ENCODE measurements at regions not wholly inside any gene's neighbourhood (a gene's known extent, or its start where the extent isn't known, plus 50 kb on each side); places are given as distances from the start of the nearest gene placed in this dataset.
A peak's percentile ranks its signal among the peaks of the same experiment; 100 is the strongest.
"Not testable (repeated sequence)": the region's sequence is repeated elsewhere in the genome, so short reads cannot be mapped to it uniquely, and the experiment has no call there.

GRCh38 chr7:46318276-46318675 lies 397.2 kb upstream of the IGFBP3 start:
- DNase-seq: no peak

- no peak for DNase-seq
Measured at GRCh38 chr7:46317256-46317655, 396.2 kb upstream of the IGFBP3 start.

GRCh38 chr7:46315891-46316290 lies 394.8 kb upstream of the IGFBP3 start:
- DNase-seq: no peak

- no peak for DNase-seq
Measured at GRCh38 chr7:46301677-46302076, 380.6 kb upstream of the IGFBP3 start.

- no peak for DNase-seq
Measured at GRCh38 chr7:46297515-46297914, 376.4 kb upstream of the IGFBP3 start.

- no peak for DNase-seq
Measured at GRCh38 chr7:46296526-46296925, 375.5 kb upstream of the IGFBP3 start.

GRCh38 chr7:46294381-46294780 lies 373.3 kb upstream of the IGFBP3 start:
- no peak for DNase-seq

GRCh38 chr7:46292741-46293140 lies 371.7 kb upstream of the IGFBP3 start:
- no peak for DNase-seq

- no peak for DNase-seq
Measured at GRCh38 chr7:46291601-46292150, 370.6 kb upstream of the IGFBP3 start.

- no peak for DNase-seq
Measured at GRCh38 chr7:46291050-46291438, 370.0 kb upstream of the IGFBP3 start.

GRCh38 chr7:46290374-46291049 lies 369.4 kb upstream of the IGFBP3 start:
- DNase-seq: no peak

- no peak for DNase-seq
Measured at GRCh38 chr7:46288861-46289260, 367.8 kb upstream of the IGFBP3 start.

- no peak for DNase-seq
Measured at GRCh38 chr7:46288010-46288409, 366.9 kb upstream of the IGFBP3 start.

GRCh38 chr7:46286957-46287356 lies 365.9 kb upstream of the IGFBP3 start:
- DNase-seq: no peak

- no peak for DNase-seq
Measured at GRCh38 chr7:46286356-46286755, 365.3 kb upstream of the IGFBP3 start.

GRCh38 chr7:46285878-46286277 lies 364.8 kb upstream of the IGFBP3 start:
- no peak for DNase-seq

- no peak for DNase-seq
Measured at GRCh38 chr7:46283852-46284251, 362.8 kb upstream of the IGFBP3 start.

GRCh38 chr7:46282155-46282554 lies 361.1 kb upstream of the IGFBP3 start:
- no peak for DNase-seq

- DNase-seq: no peak
Measured at GRCh38 chr7:46281071-46281470, 360.0 kb upstream of the IGFBP3 start.

GRCh38 chr7:46279290-46279689 lies 358.2 kb upstream of the IGFBP3 start:
- no peak for DNase-seq

GRCh38 chr7:46264646-46265045 lies 343.6 kb upstream of the IGFBP3 start:
- DNase-seq: no peak

GRCh38 chr7:46261638-46262037 lies 340.6 kb upstream of the IGFBP3 start:
- not testable (repeated sequence) for DNase-seq

GRCh38 chr7:46259947-46260346 lies 338.9 kb upstream of the IGFBP3 start:
- no peak for DNase-seq

GRCh38 chr7:46257761-46258448 lies 336.8 kb upstream of the IGFBP3 start:
- DNase-seq: peak; percentile 89

All from NCI-H446 treated with DMSO at 0.1 percent for 48 hours (cell line).